Neural crest cell (in vitro differentiated cells): ENCODE measurements at regions not wholly inside any gene's neighbourhood (a gene's known extent, or its start where the extent isn't known, plus 50 kb on each side); places are given as distances from the start of the nearest gene placed in this dataset.

Source experiments
- DNase-seq: peaks from one replicate; pipeline ENCODE4 v3.0.0; 2021; ENCODE audit warnings: low read depth, mixed read lengths, low spot score
- H3K27ac Mint-ChIP-seq: one replicate; pipeline ENCODE4 v1.8.0; 2021; ENCODE audit warnings: mild to moderate bottlenecking, mixed read lengths; ENCODE audit not compliant: unreplicated experiment
- H3K27me3 Mint-ChIP-seq: 2 replicates; pipeline ENCODE4 v1.8.0; 2021; ENCODE audit warnings: low read depth, mild to moderate bottlenecking, mixed read lengths
- H3K36me3 Mint-ChIP-seq: 2 replicates; pipeline ENCODE4 v1.8.0; 2021; ENCODE audit warnings: low read depth, mild to moderate bottlenecking, mixed read lengths
- H3K4me1 Mint-ChIP-seq: 2 replicates; pipeline ENCODE4 v1.8.0; 2021; ENCODE audit warnings: mixed read lengths
- H3K4me3 Mint-ChIP-seq: one replicate; pipeline ENCODE4 v1.8.0; 2021; ENCODE audit warnings: mild to moderate bottlenecking, mixed read lengths
- H3K9me3 Mint-ChIP-seq: 2 replicates; pipeline ENCODE4 v1.8.0; 2021; ENCODE audit warnings: mixed read lengths
- CTCF ChIP-seq: fragments of 200-600 bp; sonication (generic); conservative IDR thresholded peaks from 2 replicates; pipeline ENCODE4 v1.5.0; 2021; ENCODE audit warnings: antibody characterized with exemption, mild to moderate bottlenecking

- DNase-seq = no peak
- H3K4me3 Mint-ChIP-seq = no peak overlapping the region
- no peaks in the 10 kb centered on the region for H3K9me3 Mint-ChIP-seq
- H3K27ac Mint-ChIP-seq = no peak overlapping the region
- no peaks in the 10 kb centered on the region for H3K27me3 Mint-ChIP-seq
- peaks cover 57% of the 10 kb centered on the region for H3K4me1 Mint-ChIP-seq
- TF ChIP-seq CTCF = no peak
- no peaks in the 10 kb centered on the region for H3K36me3 Mint-ChIP-seq
Measured at GRCh38 chr13:29957320-29957719, 106.9 kb upstream of the UBL3 start.

GRCh38 chr13:29956853-29957252, 106.4 kb upstream of the UBL3 start:
- Mint-ChIP-seq H3K27ac (no peak overlapping the region), H3K4me1 (peaks cover 62% of the 10 kb centered on the region), H3K36me3 (no peaks in the 10 kb centered on the region), H3K27me3 (no peaks in the 10 kb centered on the region), H3K4me3 (no peak overlapping the region), H3K9me3 (no peaks in the 10 kb centered on the region)
- DNase-seq = no peak
- no peak for TF ChIP-seq CTCF

- H3K4me1 Mint-ChIP-seq = peaks cover 51% of the 10 kb centered on the region
- H3K27me3 Mint-ChIP-seq = no peaks in the 10 kb centered on the region
- H3K4me3 Mint-ChIP-seq = no peak overlapping the region
- no peaks in the 10 kb centered on the region for H3K9me3 Mint-ChIP-seq
- no peaks in the 10 kb centered on the region for H3K36me3 Mint-ChIP-seq
- H3K27ac Mint-ChIP-seq = no peak overlapping the region
- TF ChIP-seq CTCF = no peak
- DNase-seq = no peak
Measured at GRCh38 chr13:29955137-29955650, 104.8 kb upstream of the UBL3 start.

- no peak overlapping the region for H3K4me3 Mint-ChIP-seq
- TF ChIP-seq CTCF = no peak
- no peaks in the 10 kb centered on the region for H3K27me3 Mint-ChIP-seq
- DNase-seq = no peak
- no peak overlapping the region for H3K27ac Mint-ChIP-seq
- H3K4me1 Mint-ChIP-seq = peaks cover 45% of the 10 kb centered on the region
- H3K9me3 Mint-ChIP-seq = no peaks in the 10 kb centered on the region
- no peaks in the 10 kb centered on the region for H3K36me3 Mint-ChIP-seq
Measured at GRCh38 chr13:29954082-29955028, 103.9 kb upstream of the UBL3 start.

GRCh38 chr13:29953542-29953941, 103.1 kb upstream of the UBL3 start:
- H3K4me1 Mint-ChIP-seq = peaks cover 37% of the 10 kb centered on the region
- no peak overlapping the region for H3K27ac Mint-ChIP-seq
- no peak overlapping the region for H3K4me3 Mint-ChIP-seq
- no peaks in the 10 kb centered on the region for H3K9me3 Mint-ChIP-seq
- DNase-seq = no peak
- no peak for TF ChIP-seq CTCF
- H3K36me3 Mint-ChIP-seq = no peaks in the 10 kb centered on the region
- H3K27me3 Mint-ChIP-seq = no peaks in the 10 kb centered on the region
